HEK293 (cell line): ENCODE measurements at regions not wholly inside any gene's neighbourhood (a gene's known extent, or its start where the extent isn't known, plus 50 kb on each side); places are given as distances from the start of the nearest gene placed in this dataset.

Source experiments
- CTCF ChIA-PET: fragments of 350-600 bp; formaldehyde crosslinking; extraction: SDS; loops from one replicate; lab custom pipeline; 2021; ENCODE audit warnings: antibody characterized with exemption; lab: Yijun Ruan, JAX
- POLR2A ChIA-PET: fragments of 300-600 bp; formaldehyde crosslinking; extraction: SDS; loops from one replicate; lab custom pipeline; 2020; ENCODE audit warnings: antibody characterized with exemption, inconsistent platforms; lab: Yijun Ruan, JAX
- H3K27ac ChIP-seq: fragments of 200-500 bp; sonication (Bioruptor generic); 2 replicates; pipeline ENCODE4 v1.5.1; 2014; ENCODE audit warnings: low read depth, low read length, control low read depth, inconsistent platforms; ENCODE audit errors: extremely low read depth
- H3K36me3 ChIP-seq, 2 experiments: fragments of 200-500 bp in 1 of 2; sonication (Bioruptor generic) in 1 of 2; 1 replicate in 1 of 2; 2 replicates in 1 of 2; pipeline ENCODE4 v1.5.1; 2014 to 2017; ENCODE audit warnings: inconsistent platforms in 2 of 2, low read length in 2 of 2; ENCODE audit not compliant: control insufficient read depth in 2 of 2, insufficient read depth in 1 of 2
- H3K4me1 ChIP-seq: fragments of 200-500 bp; sonication (Bioruptor generic); 2 replicates; pipeline ENCODE4 v1.5.1; 2014; ENCODE audit warnings: mild to moderate bottlenecking, low read length, inconsistent platforms; ENCODE audit not compliant: control insufficient read depth, insufficient read depth
- H3K4me3 ChIP-seq: 2 replicates; pipeline ENCODE4 v1.5.1; 2011; ENCODE audit warnings: low read depth, mild to moderate bottlenecking, control low read depth, low read length, moderate library complexity
- H3K9me3 ChIP-seq: fragments of 200-500 bp; sonication (Bioruptor generic); 2 replicates; pipeline ENCODE4 v1.5.1; 2014; ENCODE audit warnings: low read depth, low read length, inconsistent platforms; ENCODE audit not compliant: control insufficient read depth, insufficient read depth
- GLI2 ChIP-seq: fragments of 450-650 bp; formaldehyde crosslinking; IDR thresholded peaks from 2 replicates; pipeline ENCODE4; 2017; ENCODE audit warnings: missing biosample characterization, missing genetic modification characterization, low read depth, borderline replicate concordance
- IKZF3 ChIP-seq: fragments of 450-650 bp; IDR thresholded peaks from 2 replicates; pipeline ENCODE4 v1.5.0; 2018; ENCODE audit warnings: missing biosample characterization, mild to moderate bottlenecking, missing genetic modification characterization, moderate library complexity
- KLF7 ChIP-seq: fragments of 450-650 bp; formaldehyde crosslinking; IDR thresholded peaks from 2 replicates; pipeline ENCODE4 v1.5.1; 2016; ENCODE audit warnings: missing biosample characterization, missing genetic modification characterization, borderline replicate concordance
- MEIS1 ChIP-seq: sonication (generic); formaldehyde crosslinking; IDR thresholded peaks from 2 replicates; pipeline ENCODE4 v1.8.1; 2022; ENCODE audit warnings: missing genetic modification reagents, mild to moderate bottlenecking, borderline replicate concordance
- PRDM1 ChIP-seq: fragments of 450-650 bp; formaldehyde crosslinking; IDR thresholded peaks from 2 replicates; pipeline ENCODE4; 2016; ENCODE audit warnings: missing biosample characterization, missing genetic modification characterization
- SP3 ChIP-seq: fragments of 450-650 bp; formaldehyde crosslinking; IDR thresholded peaks from 2 replicates; pipeline ENCODE4 v1.5.1; 2016; ENCODE audit warnings: missing biosample characterization, missing genetic modification characterization
- SP7 ChIP-seq: fragments of 450-650 bp; formaldehyde crosslinking; IDR thresholded peaks from 2 replicates; pipeline ENCODE4 v1.5.1; 2016; ENCODE audit warnings: missing biosample characterization, missing genetic modification characterization
- YY1 ChIP-seq: fragments of 450-650 bp; formaldehyde crosslinking; IDR thresholded peaks from 2 replicates; pipeline ENCODE4 v1.5.1; 2018; ENCODE audit warnings: missing biosample characterization, missing genetic modification characterization
- ZNF140 ChIP-seq: fragments of 450-650 bp; formaldehyde crosslinking; IDR thresholded peaks from 2 replicates; pipeline ENCODE4 v1.5.1; 2016; ENCODE audit warnings: missing biosample characterization, missing genetic modification characterization
- ZNF2 ChIP-seq: fragments of 450-650 bp; formaldehyde crosslinking; IDR thresholded peaks from 2 replicates; pipeline ENCODE4 v1.5.1; 2016; ENCODE audit warnings: missing biosample characterization, missing genetic modification characterization
- ZNF211 ChIP-seq: fragments of 450-650 bp; formaldehyde crosslinking; IDR thresholded peaks from 2 replicates; pipeline ENCODE4 v1.5.1; 2016; ENCODE audit warnings: low read depth, missing biosample characterization, missing genetic modification characterization
- ZNF266 ChIP-seq: fragments of 450-650 bp; formaldehyde crosslinking; IDR thresholded peaks from 2 replicates; pipeline ENCODE4 v1.5.1; 2016; ENCODE audit warnings: missing biosample characterization, missing genetic modification characterization, low read depth
- ZNF292 ChIP-seq: fragments of 450-650 bp; formaldehyde crosslinking; IDR thresholded peaks from 2 replicates; pipeline ENCODE4 v1.5.1; 2016; ENCODE audit warnings: low read depth, missing biosample characterization, missing genetic modification characterization, borderline replicate concordance
- ZNF350 ChIP-seq: fragments of 450-650 bp; formaldehyde crosslinking; IDR thresholded peaks from 2 replicates; pipeline ENCODE4 v1.5.0; 2017; ENCODE audit warnings: missing biosample characterization, mild to moderate bottlenecking, missing genetic modification characterization
- ZNF366 ChIP-seq: fragments of 450-650 bp; formaldehyde crosslinking; conservative IDR thresholded peaks from 2 replicates; pipeline ENCODE4 v1.5.1; 2016; ENCODE audit warnings: missing biosample characterization, missing genetic modification characterization
- ZNF670 ChIP-seq: fragments of 450-650 bp; formaldehyde crosslinking; IDR thresholded peaks from 2 replicates; pipeline ENCODE4 v1.5.1; 2016; ENCODE audit warnings: missing biosample characterization, missing genetic modification characterization, low read depth
- TF ChIP-seq, protein P1 (sequence below): fragments of 450-650 bp; formaldehyde crosslinking; IDR thresholded peaks from 2 replicates; pipeline ENCODE4 v1.5.1; 2016; ENCODE audit warnings: missing biosample characterization, missing genetic modification characterization
- TF ChIP-seq, protein P2 (sequence below): fragments of 450-650 bp; formaldehyde crosslinking; IDR thresholded peaks from 2 replicates; pipeline ENCODE4 v1.5.1; 2016; ENCODE audit warnings: missing biosample characterization, missing genetic modification characterization, borderline replicate concordance
- TF ChIP-seq, protein P3 (sequence below): fragments of 450-650 bp; formaldehyde crosslinking; IDR thresholded peaks from 2 replicates; pipeline ENCODE4 v1.5.1; 2016; ENCODE audit warnings: missing biosample characterization, missing genetic modification characterization
- TF ChIP-seq, protein P4 (sequence below): fragments of 450-650 bp; formaldehyde crosslinking; IDR thresholded peaks from 2 replicates; pipeline ENCODE4 v1.5.1; 2016; ENCODE audit warnings: missing biosample characterization, missing genetic modification characterization
- TF ChIP-seq, protein P5 (sequence below): fragments of 450-650 bp; formaldehyde crosslinking; IDR thresholded peaks from 2 replicates; pipeline ENCODE4 v1.5.1; 2016; ENCODE audit warnings: missing biosample characterization, missing genetic modification characterization

DNA sequence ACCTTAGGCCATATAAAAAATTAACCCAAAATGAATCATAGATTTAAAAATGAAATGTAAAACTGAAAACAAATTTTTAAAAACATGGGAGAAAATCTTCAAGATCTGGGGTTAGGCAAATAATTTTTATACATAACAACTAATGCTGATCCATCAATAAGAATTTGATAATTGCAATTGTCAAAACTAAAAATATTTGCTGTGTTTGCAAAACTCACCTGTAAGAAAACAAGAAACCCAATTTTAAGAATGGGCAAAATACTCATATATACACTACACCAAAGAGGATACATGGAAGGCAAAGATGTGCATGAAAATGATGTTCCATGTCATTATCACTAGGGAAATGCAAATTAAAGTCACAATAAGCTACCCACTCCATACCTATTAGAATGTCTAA is 194.8 kb upstream of the NRP1 start (continued):
- TF ChIP-seq SP7 (tag by site-specific recombination) (no peak), ZNF366 (tag by site-specific recombination) (no peak), ZNF2 (tag by site-specific recombination) (no peak)

DNA sequence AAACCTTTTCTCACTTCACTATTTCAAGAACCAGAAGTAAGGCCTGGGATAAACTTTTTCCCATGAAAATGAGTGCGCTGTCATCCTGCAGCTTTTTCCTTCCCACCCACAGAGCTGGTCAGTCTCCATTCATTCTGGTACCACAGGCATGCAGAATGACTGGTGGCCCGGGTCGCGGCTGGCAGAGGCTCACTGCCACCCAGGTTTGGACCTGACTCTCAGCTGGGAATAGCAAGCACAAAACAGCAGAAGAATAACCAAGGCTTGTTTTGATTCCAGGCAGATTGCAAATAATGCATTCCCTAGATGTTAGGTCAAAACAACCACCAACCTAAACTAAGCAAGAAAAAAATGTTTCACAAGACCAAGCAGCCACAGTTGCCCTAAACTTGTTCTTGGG is 190.5 kb upstream of the NRP1 start:
- Histone ChIP-seq H3K4me3 (no peak overlapping the region), H3K9me3 (no peaks in the 10 kb centered on the region), H3K27ac (no peak overlapping the region), H3K4me1 (peaks cover 5% of the 10 kb centered on the region; the same call in 1 of the 2 replicates), H3K36me3 (no peaks in the 10 kb centered on the region)
- POLR2A ChIA-PET: no interaction called here
- CTCF ChIA-PET: interaction anchor here (0.5 kb wide), 1 partner anchor 45 kb away, joined by 3 read pairs; no protein-coding TSS in a partner anchor
- TF ChIP-seq, protein P1, sequence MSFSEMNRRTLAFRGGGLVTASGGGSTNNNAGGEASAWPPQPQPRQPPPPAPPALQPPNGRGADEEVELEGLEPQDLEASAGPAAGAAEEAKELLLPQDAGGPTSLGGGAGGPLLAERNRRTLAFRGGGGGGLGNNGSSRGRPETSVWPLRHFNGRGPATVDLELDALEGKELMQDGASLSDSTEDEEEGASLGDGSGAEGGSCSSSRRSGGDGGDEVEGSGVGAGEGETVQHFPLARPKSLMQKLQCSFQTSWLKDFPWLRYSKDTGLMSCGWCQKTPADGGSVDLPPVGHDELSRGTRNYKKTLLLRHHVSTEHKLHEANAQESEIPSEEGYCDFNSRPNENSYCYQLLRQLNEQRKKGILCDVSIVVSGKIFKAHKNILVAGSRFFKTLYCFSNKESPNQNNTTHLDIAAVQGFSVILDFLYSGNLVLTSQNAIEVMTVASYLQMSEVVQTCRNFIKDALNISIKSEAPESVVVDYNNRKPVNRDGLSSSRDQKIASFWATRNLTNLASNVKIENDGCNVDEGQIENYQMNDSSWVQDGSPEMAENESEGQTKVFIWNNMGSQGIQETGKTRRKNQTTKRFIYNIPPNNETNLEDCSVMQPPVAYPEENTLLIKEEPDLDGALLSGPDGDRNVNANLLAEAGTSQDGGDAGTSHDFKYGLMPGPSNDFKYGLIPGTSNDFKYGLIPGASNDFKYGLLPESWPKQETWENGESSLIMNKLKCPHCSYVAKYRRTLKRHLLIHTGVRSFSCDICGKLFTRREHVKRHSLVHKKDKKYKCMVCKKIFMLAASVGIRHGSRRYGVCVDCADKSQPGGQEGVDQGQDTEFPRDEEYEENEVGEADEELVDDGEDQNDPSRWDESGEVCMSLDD (tag by site-specific recombination): no peak
- TF ChIP-seq SP3 (tag by site-specific recombination): no peak
- TF ChIP-seq, protein P2, sequence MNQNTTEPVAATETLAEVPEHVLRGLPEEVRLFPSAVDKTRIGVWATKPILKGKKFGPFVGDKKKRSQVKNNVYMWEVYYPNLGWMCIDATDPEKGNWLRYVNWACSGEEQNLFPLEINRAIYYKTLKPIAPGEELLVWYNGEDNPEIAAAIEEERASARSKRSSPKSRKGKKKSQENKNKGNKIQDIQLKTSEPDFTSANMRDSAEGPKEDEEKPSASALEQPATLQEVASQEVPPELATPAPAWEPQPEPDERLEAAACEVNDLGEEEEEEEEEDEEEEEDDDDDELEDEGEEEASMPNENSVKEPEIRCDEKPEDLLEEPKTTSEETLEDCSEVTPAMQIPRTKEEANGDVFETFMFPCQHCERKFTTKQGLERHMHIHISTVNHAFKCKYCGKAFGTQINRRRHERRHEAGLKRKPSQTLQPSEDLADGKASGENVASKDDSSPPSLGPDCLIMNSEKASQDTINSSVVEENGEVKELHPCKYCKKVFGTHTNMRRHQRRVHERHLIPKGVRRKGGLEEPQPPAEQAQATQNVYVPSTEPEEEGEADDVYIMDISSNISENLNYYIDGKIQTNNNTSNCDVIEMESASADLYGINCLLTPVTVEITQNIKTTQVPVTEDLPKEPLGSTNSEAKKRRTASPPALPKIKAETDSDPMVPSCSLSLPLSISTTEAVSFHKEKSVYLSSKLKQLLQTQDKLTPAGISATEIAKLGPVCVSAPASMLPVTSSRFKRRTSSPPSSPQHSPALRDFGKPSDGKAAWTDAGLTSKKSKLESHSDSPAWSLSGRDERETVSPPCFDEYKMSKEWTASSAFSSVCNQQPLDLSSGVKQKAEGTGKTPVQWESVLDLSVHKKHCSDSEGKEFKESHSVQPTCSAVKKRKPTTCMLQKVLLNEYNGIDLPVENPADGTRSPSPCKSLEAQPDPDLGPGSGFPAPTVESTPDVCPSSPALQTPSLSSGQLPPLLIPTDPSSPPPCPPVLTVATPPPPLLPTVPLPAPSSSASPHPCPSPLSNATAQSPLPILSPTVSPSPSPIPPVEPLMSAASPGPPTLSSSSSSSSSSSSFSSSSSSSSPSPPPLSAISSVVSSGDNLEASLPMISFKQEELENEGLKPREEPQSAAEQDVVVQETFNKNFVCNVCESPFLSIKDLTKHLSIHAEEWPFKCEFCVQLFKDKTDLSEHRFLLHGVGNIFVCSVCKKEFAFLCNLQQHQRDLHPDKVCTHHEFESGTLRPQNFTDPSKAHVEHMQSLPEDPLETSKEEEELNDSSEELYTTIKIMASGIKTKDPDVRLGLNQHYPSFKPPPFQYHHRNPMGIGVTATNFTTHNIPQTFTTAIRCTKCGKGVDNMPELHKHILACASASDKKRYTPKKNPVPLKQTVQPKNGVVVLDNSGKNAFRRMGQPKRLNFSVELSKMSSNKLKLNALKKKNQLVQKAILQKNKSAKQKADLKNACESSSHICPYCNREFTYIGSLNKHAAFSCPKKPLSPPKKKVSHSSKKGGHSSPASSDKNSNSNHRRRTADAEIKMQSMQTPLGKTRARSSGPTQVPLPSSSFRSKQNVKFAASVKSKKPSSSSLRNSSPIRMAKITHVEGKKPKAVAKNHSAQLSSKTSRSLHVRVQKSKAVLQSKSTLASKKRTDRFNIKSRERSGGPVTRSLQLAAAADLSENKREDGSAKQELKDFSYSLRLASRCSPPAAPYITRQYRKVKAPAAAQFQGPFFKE: no peak
- no peak for TF ChIP-seq ZNF211
- TF ChIP-seq MEIS1: no peak
- TF ChIP-seq, protein P3, sequence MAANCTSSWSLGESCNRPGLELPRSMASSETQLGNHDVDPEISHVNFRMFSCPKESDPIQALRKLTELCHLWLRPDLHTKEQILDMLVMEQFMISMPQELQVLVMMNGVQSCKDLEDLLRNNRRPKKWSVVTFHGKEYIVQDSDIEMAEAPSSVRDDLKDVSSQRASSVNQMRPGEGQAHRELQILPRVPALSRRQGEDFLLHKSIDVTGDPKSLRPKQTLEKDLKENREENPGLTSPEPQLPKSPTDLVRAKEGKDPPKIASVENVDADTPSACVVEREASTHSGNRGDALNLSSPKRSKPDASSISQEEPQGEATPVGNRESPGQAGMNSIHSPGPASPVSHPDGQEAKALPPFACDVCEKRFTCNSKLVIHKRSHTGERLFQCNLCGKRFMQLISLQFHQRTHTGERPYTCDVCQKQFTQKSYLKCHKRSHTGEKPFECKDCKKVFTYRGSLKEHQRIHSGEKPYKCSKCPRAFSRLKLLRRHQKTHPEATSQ: no peak
- no peak for TF ChIP-seq ZNF292 (tag by site-specific recombination)
- no peak for TF ChIP-seq IKZF3 (tag by site-specific recombination)
- TF ChIP-seq PRDM1 (tag by site-specific recombination): no peak
- TF ChIP-seq ZNF670: no peak
- TF ChIP-seq, protein P4, sequence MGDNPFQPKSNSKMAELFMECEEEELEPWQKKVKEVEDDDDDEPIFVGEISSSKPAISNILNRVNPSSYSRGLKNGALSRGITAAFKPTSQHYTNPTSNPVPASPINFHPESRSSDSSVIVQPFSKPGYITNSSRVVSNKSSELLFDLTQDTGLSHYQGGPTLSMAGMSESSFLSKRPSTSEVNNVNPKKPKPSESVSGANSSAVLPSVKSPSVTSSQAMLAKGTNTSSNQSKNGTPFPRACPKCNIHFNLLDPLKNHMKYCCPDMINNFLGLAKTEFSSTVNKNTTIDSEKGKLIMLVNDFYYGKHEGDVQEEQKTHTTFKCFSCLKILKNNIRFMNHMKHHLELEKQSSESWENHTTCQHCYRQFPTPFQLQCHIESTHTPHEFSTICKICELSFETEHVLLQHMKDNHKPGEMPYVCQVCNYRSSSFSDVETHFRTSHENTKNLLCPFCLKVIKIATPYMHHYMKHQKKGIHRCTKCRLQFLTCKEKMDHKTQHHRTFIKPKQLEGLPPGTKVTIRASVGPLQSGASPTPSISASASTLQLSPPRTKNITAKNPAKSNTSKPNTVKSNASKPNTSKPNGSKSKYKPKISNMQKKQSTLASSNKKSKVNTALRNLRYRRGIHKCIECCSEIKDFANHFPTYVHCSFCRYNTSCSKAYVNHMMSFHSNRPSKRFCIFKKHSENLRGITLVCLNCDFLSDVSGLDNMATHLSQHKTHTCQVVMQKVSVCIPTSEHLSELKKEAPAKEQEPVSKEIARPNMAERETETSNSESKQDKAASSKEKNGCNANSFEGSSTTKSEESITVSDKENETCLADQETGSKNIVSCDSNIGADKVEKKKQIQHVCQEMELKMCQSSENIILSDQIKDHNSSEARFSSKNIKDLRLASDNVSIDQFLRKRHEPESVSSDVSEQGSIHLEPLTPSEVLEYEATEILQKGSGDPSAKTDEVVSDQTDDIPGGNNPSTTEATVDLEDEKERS (tag by site-specific recombination): no peak
- TF ChIP-seq YY1 (tag by site-specific recombination): no peak
- TF ChIP-seq ZNF140: no peak
- TF ChIP-seq, protein P5, sequence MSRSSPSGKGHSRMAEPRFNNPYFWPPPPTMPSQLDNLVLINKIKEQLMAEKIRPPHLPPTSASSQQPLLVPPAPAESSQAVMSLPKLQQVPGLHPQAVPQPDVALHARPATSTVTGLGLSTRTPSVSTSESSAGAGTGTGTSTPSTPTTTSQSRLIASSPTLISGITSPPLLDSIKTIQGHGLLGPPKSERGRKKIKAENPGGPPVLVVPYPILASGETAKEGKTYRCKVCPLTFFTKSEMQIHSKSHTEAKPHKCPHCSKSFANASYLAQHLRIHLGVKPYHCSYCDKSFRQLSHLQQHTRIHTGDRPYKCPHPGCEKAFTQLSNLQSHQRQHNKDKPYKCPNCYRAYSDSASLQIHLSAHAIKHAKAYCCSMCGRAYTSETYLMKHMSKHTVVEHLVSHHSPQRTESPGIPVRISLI: no peak
- no peak for TF ChIP-seq KLF7
- no peak for TF ChIP-seq ZNF266
- no peak for TF ChIP-seq GLI2 (tag by site-specific recombination)
- no peak for TF ChIP-seq ZNF350 (tag by site-specific recombination)
